ENCODE measurements at regions not wholly inside any gene's neighbourhood (a gene's known extent, or its start where the extent isn't known, plus 50 kb on each side); places are given as distances from the start of the nearest gene placed in this dataset.

GRCh38 chr3:175988401-175988800 lies 1129.3 kb downstream of the NAALADL2 start:
- DNase-seq (ENCODE audit: low read depth): no peak
- TF ChIP-seq CTCF (conservative IDR thresholded peaks at IDR 0.05; ENCODE audit: low read depth, low read length): no peak

GRCh38 chr3:175985781-175986180 lies 1126.6 kb downstream of the NAALADL2 start:
- no peak overlapping the region for H3K4me3 ChIP-seq (ENCODE audit: low read length)
- DNase-seq (ENCODE audit: low read depth): no peak
- TF ChIP-seq CTCF (conservative IDR thresholded peaks at IDR 0.05; ENCODE audit: low read depth, low read length): no peak

More at GRCh38 chr3:175988401-175988800, 1129.3 kb downstream of the NAALADL2 start:
- H3K4me3 ChIP-seq (ENCODE audit: low read length): no peak overlapping the region

GRCh38 chr3:175983379-175983778 lies 1124.2 kb downstream of the NAALADL2 start:
- H3K4me3 ChIP-seq (ENCODE audit: low read length): no peak overlapping the region
- DNase-seq (ENCODE audit: low read depth): no peak
- no peak for TF ChIP-seq CTCF (conservative IDR thresholded peaks at IDR 0.05; ENCODE audit: low read depth, low read length)

GRCh38 chr3:175980486-175981090 lies 1121.5 kb downstream of the NAALADL2 start:
- DNase-seq (ENCODE audit: low read depth): no peak
- no peak for TF ChIP-seq CTCF (conservative IDR thresholded peaks at IDR 0.05; ENCODE audit: low read depth, low read length)
- no peak overlapping the region for H3K4me3 ChIP-seq (ENCODE audit: low read length)

- no peak for TF ChIP-seq CTCF (conservative IDR thresholded peaks at IDR 0.05; ENCODE audit: low read depth, low read length)
- no peak overlapping the region for H3K4me3 ChIP-seq (ENCODE audit: low read length)
- no peak for DNase-seq (ENCODE audit: low read depth)
Measured at GRCh38 chr3:175977968-175978752, 1119.0 kb downstream of the NAALADL2 start.

- DNase-seq (ENCODE audit: low read depth): no peak
- no peak overlapping the region for H3K4me3 ChIP-seq (ENCODE audit: low read length)
- TF ChIP-seq CTCF (conservative IDR thresholded peaks at IDR 0.05; ENCODE audit: low read depth, low read length): no peak
Measured at GRCh38 chr3:175969456-175969855, 1110.3 kb downstream of the NAALADL2 start.

GRCh38 chr3:175965036-175965435 lies 1105.9 kb downstream of the NAALADL2 start:
- no peak overlapping the region for H3K4me3 ChIP-seq (ENCODE audit: low read length)
- no peak for TF ChIP-seq CTCF (conservative IDR thresholded peaks at IDR 0.05; ENCODE audit: low read depth, low read length)
- no peak for DNase-seq (ENCODE audit: low read depth)
